ENCODE measurements at regions not wholly inside any gene's neighbourhood (a gene's known extent, or its start where the extent isn't known, plus 50 kb on each side); places are given as distances from the start of the nearest gene placed in this dataset.
"Not testable (repeated sequence)": the region's sequence is repeated elsewhere in the genome, so short reads cannot be mapped to it uniquely, and the experiment has no call there.

DNA sequence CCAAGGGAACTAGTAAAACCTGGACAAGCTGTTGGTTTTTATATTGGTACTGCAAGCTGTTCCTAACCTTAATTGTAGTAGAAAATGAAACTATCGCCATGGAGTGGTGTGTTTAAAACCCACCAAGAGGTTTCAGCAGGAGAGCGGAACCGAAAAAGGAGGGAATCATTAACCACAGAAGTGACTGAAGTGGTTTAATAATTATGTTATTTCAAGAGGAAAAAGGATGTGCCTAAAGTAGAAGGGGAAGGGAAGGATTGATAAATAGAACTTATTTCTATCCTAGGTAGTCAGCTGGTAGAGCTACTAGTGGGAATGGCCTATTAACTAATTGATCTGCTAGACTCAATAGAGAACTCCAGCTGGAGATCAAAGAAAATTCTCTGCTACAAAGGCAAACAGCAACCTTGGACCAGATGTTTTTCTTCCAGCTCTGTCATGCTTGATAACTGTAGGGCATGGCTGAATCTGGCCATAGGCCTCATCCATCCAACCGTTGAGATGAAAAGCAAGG, 91.8 kb downstream of the BAMBI start:
- DNase-seq (ENCODE audit: low read depth, low spot score), result no peak
- TF ChIP-seq, protein P1, sequence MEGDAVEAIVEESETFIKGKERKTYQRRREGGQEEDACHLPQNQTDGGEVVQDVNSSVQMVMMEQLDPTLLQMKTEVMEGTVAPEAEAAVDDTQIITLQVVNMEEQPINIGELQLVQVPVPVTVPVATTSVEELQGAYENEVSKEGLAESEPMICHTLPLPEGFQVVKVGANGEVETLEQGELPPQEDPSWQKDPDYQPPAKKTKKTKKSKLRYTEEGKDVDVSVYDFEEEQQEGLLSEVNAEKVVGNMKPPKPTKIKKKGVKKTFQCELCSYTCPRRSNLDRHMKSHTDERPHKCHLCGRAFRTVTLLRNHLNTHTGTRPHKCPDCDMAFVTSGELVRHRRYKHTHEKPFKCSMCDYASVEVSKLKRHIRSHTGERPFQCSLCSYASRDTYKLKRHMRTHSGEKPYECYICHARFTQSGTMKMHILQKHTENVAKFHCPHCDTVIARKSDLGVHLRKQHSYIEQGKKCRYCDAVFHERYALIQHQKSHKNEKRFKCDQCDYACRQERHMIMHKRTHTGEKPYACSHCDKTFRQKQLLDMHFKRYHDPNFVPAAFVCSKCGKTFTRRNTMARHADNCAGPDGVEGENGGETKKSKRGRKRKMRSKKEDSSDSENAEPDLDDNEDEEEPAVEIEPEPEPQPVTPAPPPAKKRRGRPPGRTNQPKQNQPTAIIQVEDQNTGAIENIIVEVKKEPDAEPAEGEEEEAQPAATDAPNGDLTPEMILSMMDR (IDR thresholded peaks at IDR 0.05; ENCODE audit: low read depth, low read length), result no peak
- in situ Hi-C loops (cut with HindIII; ENCODE audit: low sequenced_read_pairs), result no loop called here
- H3K4me3 ChIP-seq (ENCODE audit: low read depth, low read length), result no peak overlapping the region

DNA sequence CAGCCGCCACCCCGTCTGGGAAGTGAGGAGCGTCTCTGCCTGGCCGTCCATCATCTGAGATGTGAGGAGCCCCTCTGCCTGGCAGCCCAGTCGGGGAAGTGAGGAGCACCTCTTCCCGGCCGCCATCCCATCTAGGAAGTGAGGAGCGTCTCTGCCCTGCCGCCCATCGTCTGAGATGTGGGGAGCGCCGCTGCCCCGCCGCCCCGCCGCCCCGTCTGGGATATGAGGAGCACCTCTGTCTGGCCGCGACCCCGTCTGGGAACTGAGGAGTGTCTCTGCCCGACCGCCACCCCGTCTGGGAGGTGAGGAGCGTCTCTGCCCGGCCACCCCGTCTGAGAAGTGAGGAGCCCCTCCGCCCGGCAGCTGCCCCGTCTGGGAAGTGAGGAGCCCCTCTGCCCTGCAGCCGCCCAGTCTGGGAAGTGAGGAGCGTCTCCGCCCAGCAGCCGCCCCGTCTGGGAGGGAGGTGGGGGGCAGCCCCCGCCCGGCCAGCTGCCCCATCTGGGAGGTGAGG, 94.3 kb downstream of the BAMBI start:
- H3K4me3 ChIP-seq (ENCODE audit: low read depth, low read length); in situ Hi-C loops (cut with HindIII; ENCODE audit: low sequenced_read_pairs); DNase-seq (ENCODE audit: low read depth, low spot score): not testable (repeated sequence)

DNA sequence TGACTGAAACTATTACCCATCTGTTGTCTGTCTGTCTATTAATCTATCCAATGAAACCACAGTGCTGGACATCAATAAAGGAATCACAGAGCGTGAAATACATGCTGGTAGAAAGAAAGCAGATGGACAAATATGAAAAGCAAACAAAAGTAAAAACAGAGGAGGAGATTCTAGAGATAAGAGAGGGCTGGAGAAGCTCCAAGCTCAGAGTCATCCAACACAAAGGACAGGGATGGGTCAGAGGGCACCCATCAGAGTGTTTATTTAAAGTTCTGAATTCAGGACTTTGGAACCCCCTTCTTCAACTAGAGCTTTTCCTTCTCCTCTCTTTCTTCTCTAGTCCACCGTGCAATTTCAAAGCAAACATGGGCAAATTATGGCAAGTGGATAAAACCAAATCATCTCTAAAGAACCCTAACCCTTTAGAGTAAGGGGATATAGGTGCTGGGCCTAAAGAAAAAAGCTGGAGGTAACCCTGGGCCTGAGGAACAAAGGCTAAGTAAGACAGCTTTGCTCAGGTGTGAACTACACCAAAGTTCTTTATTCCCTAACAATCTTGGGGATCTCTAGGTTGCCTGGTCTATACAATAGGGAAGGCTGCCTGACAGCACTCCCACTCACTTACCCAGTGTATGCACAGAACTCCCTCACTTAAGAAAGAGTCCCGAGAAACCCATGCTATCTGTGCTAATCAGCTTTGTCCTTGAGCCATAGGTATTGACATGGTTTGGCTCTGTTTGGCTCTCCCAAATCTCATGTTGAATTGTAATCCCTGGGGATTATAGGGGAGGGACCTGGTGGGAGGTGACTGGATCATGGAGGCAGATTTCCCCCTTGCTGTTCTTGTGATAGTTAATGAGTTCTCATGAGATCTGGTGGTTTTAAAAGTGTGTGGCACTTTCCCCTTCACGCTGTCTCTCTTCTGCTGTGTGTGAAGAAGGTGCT, 97.0 kb downstream of the BAMBI start:
- no peak overlapping the region for H3K4me3 ChIP-seq (ENCODE audit: low read depth, low read length)
- in situ Hi-C loops (cut with HindIII; ENCODE audit: low sequenced_read_pairs), result no loop called here
- TF ChIP-seq, protein P1 (IDR thresholded peaks at IDR 0.05; ENCODE audit: low read depth, low read length), result no peak
- DNase-seq (ENCODE audit: low read depth, low spot score), result no peak

DNA sequence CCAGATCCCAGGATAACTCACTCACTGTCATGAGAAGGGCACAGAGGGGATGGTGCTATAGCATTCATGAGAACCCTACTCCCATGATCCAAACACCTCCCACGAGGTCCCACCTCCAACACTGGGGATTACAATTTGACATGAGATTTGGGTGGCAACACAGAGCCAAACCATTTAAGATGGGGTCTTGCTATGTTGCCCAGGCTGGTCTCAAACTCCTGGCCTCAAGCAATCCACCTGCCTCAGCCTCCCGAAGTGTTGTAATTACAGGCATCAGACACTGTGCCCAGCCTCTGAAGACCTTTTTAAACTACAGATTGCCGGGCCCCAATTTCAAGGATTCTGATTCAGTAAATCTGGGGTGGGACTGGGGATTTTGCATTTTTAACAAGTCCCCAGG, 98.5 kb downstream of the BAMBI start:
- no peak overlapping the region for H3K4me3 ChIP-seq (ENCODE audit: low read depth, low read length)
- no peak for DNase-seq (ENCODE audit: low read depth, low spot score)
- in situ Hi-C loops (cut with HindIII; ENCODE audit: low sequenced_read_pairs), result no loop called here
- TF ChIP-seq, protein P1 (IDR thresholded peaks at IDR 0.05; ENCODE audit: low read depth, low read length), result no peak

DNA sequence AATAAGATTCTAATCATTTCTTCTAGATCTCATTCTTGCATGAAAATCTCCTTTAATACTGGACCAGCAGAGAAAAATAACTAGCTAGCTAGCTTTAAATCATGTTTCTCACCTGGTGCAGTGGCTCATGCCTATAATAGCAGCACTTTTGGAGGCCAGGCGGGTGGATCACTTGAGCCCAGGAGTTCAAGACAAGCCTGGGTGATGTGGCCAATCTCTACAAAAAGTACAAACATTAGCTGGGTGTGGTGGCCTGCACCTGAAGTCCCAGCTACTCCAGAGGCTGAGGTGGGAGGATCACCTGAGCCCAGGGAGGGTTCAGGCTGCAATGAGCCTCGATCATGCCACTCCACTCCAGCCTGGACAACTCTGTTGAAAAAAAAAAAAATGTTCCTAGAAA, 99.2 kb downstream of the BAMBI start:
- no peak overlapping the region for H3K4me3 ChIP-seq (ENCODE audit: low read depth, low read length)
- in situ Hi-C loops (cut with HindIII; ENCODE audit: low sequenced_read_pairs), result no loop called here
- no peak for DNase-seq (ENCODE audit: low read depth, low spot score)
- TF ChIP-seq, protein P1 (IDR thresholded peaks at IDR 0.05; ENCODE audit: low read depth, low read length), result no peak

DNA sequence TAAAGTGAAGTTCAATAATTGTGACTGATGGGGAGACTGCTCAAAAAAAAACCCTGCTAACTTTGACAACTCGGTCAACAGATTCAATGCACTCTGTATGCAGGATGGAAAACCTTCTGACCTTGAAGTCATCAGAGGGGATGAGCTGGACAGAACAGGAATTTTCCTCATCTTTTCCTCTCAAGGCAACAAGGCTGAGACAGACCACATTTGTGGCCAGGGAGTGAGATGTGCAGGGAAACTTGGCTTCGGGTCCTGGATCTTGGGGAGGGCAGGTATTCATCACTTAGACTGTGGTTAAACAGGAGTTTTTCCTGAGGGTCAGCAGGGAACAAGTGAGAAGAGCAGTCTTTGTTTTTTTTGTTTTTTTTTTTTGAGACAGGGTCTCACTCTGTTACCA, 100.6 kb downstream of the BAMBI start:
- no peak for DNase-seq (ENCODE audit: low read depth, low spot score)
- no peak overlapping the region for H3K4me3 ChIP-seq (ENCODE audit: low read depth, low read length)
- in situ Hi-C loops (cut with HindIII; ENCODE audit: low sequenced_read_pairs), result no loop called here
- TF ChIP-seq, protein P1 (IDR thresholded peaks at IDR 0.05; ENCODE audit: low read depth, low read length), result no peak

DNA sequence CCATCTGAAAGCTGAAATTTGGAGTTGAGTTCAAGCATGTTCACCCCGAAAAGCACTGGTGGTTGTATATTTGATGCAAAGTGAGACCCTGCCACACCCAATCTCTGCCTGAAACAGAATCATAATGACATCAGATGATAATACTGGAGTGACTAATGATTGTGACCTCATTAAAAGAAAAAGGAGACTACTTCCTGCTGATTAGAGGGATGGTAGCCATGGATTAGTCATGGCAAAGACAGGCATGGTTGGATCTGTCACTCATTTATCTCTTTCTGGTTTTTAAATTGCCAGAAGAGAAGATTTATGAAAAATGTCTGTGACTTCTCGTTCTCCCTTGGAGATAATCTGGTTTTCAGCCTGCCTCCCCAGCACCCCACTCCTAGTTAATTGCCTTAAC, 101.2 kb downstream of the BAMBI start:
- H3K4me3 ChIP-seq (ENCODE audit: low read depth, low read length), result no peak overlapping the region
- in situ Hi-C loops (cut with HindIII; ENCODE audit: low sequenced_read_pairs), result no loop called here
- TF ChIP-seq, protein P1 (IDR thresholded peaks at IDR 0.05; ENCODE audit: low read depth, low read length), result no peak
- no peak for DNase-seq (ENCODE audit: low read depth, low spot score)
